ENCODE measurements at regions not wholly inside any gene's neighbourhood (a gene's known extent, or its start where the extent isn't known, plus 50 kb on each side); places are given as distances from the start of the nearest gene placed in this dataset.

DNA sequence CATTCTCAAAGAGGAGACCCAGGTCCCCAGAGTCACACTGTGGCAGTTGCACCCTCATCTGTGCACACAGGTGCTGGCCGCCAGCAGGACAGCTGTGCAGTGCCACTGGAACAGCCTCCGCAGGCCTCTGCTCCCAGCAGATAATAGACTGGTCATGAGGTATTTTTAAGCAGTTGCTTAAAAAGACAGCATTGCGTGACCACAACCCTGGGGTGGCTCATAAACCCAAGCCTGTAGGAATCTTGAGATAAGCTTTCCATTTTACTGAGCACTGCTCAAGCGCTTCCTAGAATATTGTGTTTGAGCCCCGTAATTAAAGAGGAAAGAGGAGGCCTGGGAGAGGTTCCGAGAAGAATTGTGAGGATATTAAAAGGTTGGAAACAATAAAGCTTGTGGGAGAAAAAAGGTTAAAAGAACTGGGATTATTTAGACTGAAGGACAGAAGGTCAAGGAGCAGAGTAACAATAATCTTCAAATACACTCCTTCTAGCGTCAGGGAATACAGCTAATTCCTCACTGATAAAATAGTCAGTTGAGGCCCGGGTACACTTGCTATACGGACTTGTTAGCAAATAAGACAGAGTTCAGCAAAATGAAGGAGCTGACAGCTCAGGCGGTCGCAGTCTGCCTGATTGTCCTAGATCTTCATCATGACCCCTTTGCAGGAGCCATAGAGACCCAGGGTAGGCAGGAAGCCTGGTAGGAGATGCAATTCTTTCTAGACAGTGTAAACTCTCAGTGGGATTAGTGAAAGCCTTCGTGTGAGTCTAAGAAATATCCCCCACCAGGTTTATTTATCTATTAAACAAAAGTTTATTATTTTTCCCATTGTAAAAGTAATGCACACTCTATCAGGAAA lies 86.2 kb upstream of the KIT start:
- Histone ChIP-seq H3K4me1 (no peaks in the 10 kb centered on the region), H3K9me3 (no peaks in the 10 kb centered on the region), H3K27ac (no peak overlapping the region), H3K27me3 (no peaks in the 10 kb centered on the region), H3K36me3 (no peaks in the 10 kb centered on the region), H3K4me3 (no peak overlapping the region)
- intact Hi-C loops (cut with DNase I) = no loop called here
- DNase-seq (ENCODE audit: low spot score in 2 of 2) = no peak
- TF ChIP-seq, protein P1, sequence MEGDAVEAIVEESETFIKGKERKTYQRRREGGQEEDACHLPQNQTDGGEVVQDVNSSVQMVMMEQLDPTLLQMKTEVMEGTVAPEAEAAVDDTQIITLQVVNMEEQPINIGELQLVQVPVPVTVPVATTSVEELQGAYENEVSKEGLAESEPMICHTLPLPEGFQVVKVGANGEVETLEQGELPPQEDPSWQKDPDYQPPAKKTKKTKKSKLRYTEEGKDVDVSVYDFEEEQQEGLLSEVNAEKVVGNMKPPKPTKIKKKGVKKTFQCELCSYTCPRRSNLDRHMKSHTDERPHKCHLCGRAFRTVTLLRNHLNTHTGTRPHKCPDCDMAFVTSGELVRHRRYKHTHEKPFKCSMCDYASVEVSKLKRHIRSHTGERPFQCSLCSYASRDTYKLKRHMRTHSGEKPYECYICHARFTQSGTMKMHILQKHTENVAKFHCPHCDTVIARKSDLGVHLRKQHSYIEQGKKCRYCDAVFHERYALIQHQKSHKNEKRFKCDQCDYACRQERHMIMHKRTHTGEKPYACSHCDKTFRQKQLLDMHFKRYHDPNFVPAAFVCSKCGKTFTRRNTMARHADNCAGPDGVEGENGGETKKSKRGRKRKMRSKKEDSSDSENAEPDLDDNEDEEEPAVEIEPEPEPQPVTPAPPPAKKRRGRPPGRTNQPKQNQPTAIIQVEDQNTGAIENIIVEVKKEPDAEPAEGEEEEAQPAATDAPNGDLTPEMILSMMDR (IDR thresholded peaks at IDR 0.05) = no peak

DNA sequence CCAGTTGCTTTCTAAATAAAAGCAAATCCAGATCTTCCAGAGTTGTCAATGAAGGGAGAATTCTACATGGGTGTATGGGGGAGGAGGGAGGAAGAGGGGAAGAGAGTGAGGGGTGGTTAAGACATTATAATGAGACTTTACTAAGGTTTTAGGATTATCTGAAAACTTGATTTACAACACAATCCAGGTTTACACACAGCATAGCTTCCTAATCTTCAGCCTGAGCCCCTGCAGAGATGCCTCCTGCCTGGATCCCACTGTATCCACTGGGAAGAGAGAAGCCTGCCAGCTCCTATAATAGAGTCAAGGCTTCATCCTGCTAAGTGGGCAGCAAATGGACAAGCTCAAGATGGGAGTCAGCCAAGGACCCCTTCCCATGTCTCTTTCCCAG lies 85.6 kb upstream of the KIT start:
- intact Hi-C loops (cut with DNase I) = no loop called here
- DNase-seq (ENCODE audit: low spot score in 2 of 2) = no peak

DNA sequence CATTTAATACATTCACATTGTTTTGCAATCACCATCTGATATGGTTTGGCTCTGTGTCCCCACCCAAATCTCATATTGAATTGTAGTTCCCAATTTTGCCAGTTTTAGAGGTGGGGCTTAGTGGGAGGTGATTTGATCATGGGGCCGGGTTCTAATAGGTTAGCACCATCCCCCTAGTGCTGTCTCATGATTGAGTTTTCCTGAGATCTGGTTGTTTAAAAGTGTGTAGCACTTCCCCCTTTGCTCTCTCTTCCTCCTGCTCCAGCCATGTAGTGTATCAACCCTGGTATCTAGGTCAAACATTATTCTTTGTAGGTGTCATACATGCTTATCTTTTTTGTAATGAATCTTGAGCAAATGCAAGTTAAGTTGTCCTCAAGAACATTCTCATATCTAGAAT lies 83.3 kb upstream of the KIT start:
- no peaks in the 10 kb centered on the region for H3K27me3 ChIP-seq

More for the DNA sequence above, 85.6 kb upstream of the KIT start:
- Histone ChIP-seq H3K36me3 (no peaks in the 10 kb centered on the region), H3K4me1 (no peaks in the 10 kb centered on the region), H3K4me3 (no peak overlapping the region), H3K27me3 (no peaks in the 10 kb centered on the region), H3K27ac (no peak overlapping the region), H3K9me3 (no peaks in the 10 kb centered on the region)
- TF ChIP-seq, protein P1 (IDR thresholded peaks at IDR 0.05) = no peak

DNA sequence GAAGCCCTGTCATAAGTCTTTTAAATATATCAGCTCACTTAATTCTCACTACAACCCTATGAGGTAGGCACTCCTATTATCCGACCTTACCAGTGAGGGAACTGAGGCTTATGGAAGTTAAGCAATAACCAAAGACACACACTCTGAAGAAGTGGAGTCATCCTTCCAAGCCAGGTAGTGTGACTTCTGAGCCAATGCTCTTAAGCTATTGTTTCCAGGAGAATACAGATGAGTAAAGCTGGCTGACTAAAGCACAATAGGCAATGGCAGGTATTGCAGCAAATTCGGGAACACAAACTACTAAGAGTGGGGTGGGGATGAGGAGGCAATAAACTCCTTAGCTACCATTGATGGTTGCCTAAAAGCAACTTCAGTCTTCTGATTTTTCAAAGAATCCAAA lies 81.8 kb upstream of the KIT start:
- Histone ChIP-seq H3K27me3 (no peaks in the 10 kb centered on the region), H3K9me3 (no peaks in the 10 kb centered on the region), H3K36me3 (no peaks in the 10 kb centered on the region), H3K27ac (no peak overlapping the region), H3K4me3 (no peak overlapping the region), H3K4me1 (no peaks in the 10 kb centered on the region)
- intact Hi-C loops (cut with DNase I) = no loop called here
- DNase-seq (ENCODE audit: low spot score in 2 of 2) = no peak
- TF ChIP-seq, protein P1 (IDR thresholded peaks at IDR 0.05) = no peak

More for the DNA sequence above, 83.3 kb upstream of the KIT start:
- no peaks in the 10 kb centered on the region for H3K36me3 ChIP-seq
- TF ChIP-seq, protein P1 (IDR thresholded peaks at IDR 0.05) = no peak
- H3K4me3 ChIP-seq = no peak overlapping the region
- H3K4me1 ChIP-seq = no peaks in the 10 kb centered on the region
- no peak overlapping the region for H3K27ac ChIP-seq
- intact Hi-C loops (cut with DNase I) = no loop called here
- H3K9me3 ChIP-seq = no peaks in the 10 kb centered on the region
- DNase-seq (ENCODE audit: low spot score in 2 of 2) = no peak

DNA sequence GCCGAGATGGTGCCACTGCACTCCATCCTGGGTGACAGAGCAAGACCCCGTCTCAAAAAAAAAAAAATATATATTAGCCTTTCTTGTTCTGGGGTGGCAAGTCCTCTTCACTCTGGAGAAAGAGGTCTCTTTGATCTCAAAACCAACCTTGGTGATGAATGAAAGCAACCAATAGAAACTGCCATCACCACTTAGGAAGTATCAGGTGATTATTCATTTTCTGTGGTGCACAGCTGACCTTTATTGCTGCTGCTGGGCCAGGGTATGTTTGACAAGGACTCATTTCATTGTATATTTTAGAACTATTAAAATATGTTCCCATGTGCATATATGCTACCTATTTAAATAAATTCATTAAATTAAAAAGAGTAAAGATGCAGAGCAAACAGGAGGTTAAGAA lies 76.0 kb upstream of the KIT start:
- no peak overlapping the region for H3K4me3 ChIP-seq
- TF ChIP-seq, protein P1 (IDR thresholded peaks at IDR 0.05) = no peak
- no peak for DNase-seq (ENCODE audit: low spot score in 2 of 2)

More for the DNA sequence above, 76.0 kb upstream of the KIT start:
- no peaks in the 10 kb centered on the region for H3K27me3 ChIP-seq
- intact Hi-C loops (cut with DNase I) = no loop called here
- H3K9me3 ChIP-seq = no peaks in the 10 kb centered on the region
- no peaks in the 10 kb centered on the region for H3K4me1 ChIP-seq
- H3K27ac ChIP-seq = no peak overlapping the region
- no peaks in the 10 kb centered on the region for H3K36me3 ChIP-seq
